ENCODE measurements at regions not wholly inside any gene's neighbourhood (a gene's known extent, or its start where the extent isn't known, plus 50 kb on each side); places are given as distances from the start of the nearest gene placed in this dataset.

DNA sequence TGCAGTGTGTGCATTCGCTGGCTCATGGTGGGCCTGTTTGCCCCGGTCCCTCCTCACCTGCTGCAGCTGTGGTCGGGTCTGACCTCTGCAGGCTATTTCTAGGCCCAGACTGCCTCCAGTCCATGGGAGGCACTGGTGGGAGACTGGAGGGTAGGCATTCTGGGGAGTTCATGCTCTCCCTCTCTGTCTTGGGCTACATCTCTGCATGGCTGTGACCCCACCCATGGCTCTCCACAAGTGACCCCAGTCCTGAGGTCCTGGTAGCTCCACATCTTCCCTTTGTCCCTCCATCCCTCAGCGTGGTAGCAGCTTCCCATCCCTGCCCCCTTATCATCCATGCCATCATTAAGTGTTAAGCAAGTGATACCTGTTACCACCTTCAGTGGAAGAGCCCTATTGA is 107.8 kb upstream of the SEC14L1 start:
- H3K9me3 Mint-ChIP-seq, result peaks cover 3% of the 10 kb centered on the region
- Histone ChIP-seq H3K36me3 (no peaks in the 10 kb centered on the region), H3K79me2 (ENCODE audit: low read depth) (no peaks in the 10 kb centered on the region), H3K4me1 (no peaks in the 10 kb centered on the region), H3K9ac (no peak overlapping the region), H4K20me1 (ENCODE audit: low read depth) (no peaks in the 10 kb centered on the region), H3K4me3 (no peak overlapping the region), H3F3A (ENCODE audit: low read depth) (no peaks in the 10 kb centered on the region), H3K4me2 (no peak overlapping the region), H3K27me3 (no peaks in the 10 kb centered on the region), H3K9me3 (ENCODE audit: low read depth) (no peaks in the 10 kb centered on the region), H2AFZ (replicated peaks) (no peak overlapping the region), H3K27ac (no peak overlapping the region)
- H3K27ac Mint-ChIP-seq, result no peak overlapping the region
- peaks cover 9% of the 10 kb centered on the region for H3K27me3 Mint-ChIP-seq (ENCODE audit: insufficient read depth, low read depth)
- H3K4me3 Mint-ChIP-seq, result no peak overlapping the region
- H3K4me1 Mint-ChIP-seq, result peaks cover 19% of the 10 kb centered on the region
- TF ChIP-seq CTCF (IDR thresholded peaks at IDR 0.05) (no peak), EZH2phosphoT487 (IDR thresholded peaks at IDR 0.05) (no peak), EZH2 (IDR thresholded peaks at IDR 0.05) (no peak)
- DNase-seq (ENCODE audit: low spot score), result no peak
- H3K36me3 Mint-ChIP-seq, result no peaks in the 10 kb centered on the region

- Histone ChIP-seq H3K36me3 (no peaks in the 10 kb centered on the region), H4K20me1 (ENCODE audit: low read depth) (no peaks in the 10 kb centered on the region), H3K27ac (no peak overlapping the region), H3K27me3 (no peaks in the 10 kb centered on the region), H3K4me3 (no peak overlapping the region), H3K4me2 (no peak overlapping the region), H3K79me2 (ENCODE audit: low read depth) (no peaks in the 10 kb centered on the region), H3F3A (ENCODE audit: low read depth) (no peaks in the 10 kb centered on the region), H3K4me1 (no peaks in the 10 kb centered on the region), H3K9ac (no peak overlapping the region), H3K9me3 (ENCODE audit: low read depth) (no peaks in the 10 kb centered on the region), H2AFZ (replicated peaks) (no peak overlapping the region)
- no peak overlapping the region for H3K27ac Mint-ChIP-seq
- peaks cover 3% of the 10 kb centered on the region for H3K9me3 Mint-ChIP-seq
- H3K36me3 Mint-ChIP-seq, result no peaks in the 10 kb centered on the region
- TF ChIP-seq EZH2 (IDR thresholded peaks at IDR 0.05) (no peak), CTCF (IDR thresholded peaks at IDR 0.05) (no peak), EZH2phosphoT487 (IDR thresholded peaks at IDR 0.05) (no peak)
- H3K27me3 Mint-ChIP-seq (ENCODE audit: insufficient read depth, low read depth), result peaks cover 9% of the 10 kb centered on the region
- no peak for DNase-seq (ENCODE audit: low spot score)
- H3K4me3 Mint-ChIP-seq, result no peak overlapping the region
- peaks cover 19% of the 10 kb centered on the region for H3K4me1 Mint-ChIP-seq
Measured at GRCh38 chr17:77033892-77034404, 106.8 kb upstream of the SEC14L1 start.

GRCh38 chr17:77034677-77035424 is 105.9 kb upstream of the SEC14L1 start:
- Histone ChIP-seq H3K27ac (no peak overlapping the region), H3K9ac (no peak overlapping the region), H3K4me2 (no peak overlapping the region), H3K36me3 (no peaks in the 10 kb centered on the region), H3K4me1 (no peaks in the 10 kb centered on the region), H3K79me2 (ENCODE audit: low read depth) (no peaks in the 10 kb centered on the region), H3K9me3 (ENCODE audit: low read depth) (no peaks in the 10 kb centered on the region), H2AFZ (replicated peaks) (no peak overlapping the region), H4K20me1 (ENCODE audit: low read depth) (no peaks in the 10 kb centered on the region), H3F3A (ENCODE audit: low read depth) (no peaks in the 10 kb centered on the region), H3K27me3 (no peaks in the 10 kb centered on the region), H3K4me3 (no peak overlapping the region)
- TF ChIP-seq EZH2 (IDR thresholded peaks at IDR 0.05) (no peak), CTCF (IDR thresholded peaks at IDR 0.05) (no peak), EZH2phosphoT487 (IDR thresholded peaks at IDR 0.05) (no peak)
- Mint-ChIP-seq H3K4me3 (no peak overlapping the region), H3K27me3 (ENCODE audit: insufficient read depth, low read depth) (peaks cover 4% of the 10 kb centered on the region), H3K36me3 (no peaks in the 10 kb centered on the region), H3K9me3 (peaks cover 3% of the 10 kb centered on the region), H3K27ac (peak overlapping the region; percentile 51), H3K4me1 (peaks cover 23% of the 10 kb centered on the region)
- DNase-seq (ENCODE audit: low spot score), result no peak

Measured in neural progenitor cell (in vitro differentiated cells).